Activated B cell treated with CpG ODN at 0.5 μM for 24 hours (primary cell): ENCODE measurements at regions not wholly inside any gene's neighbourhood (a gene's known extent, or its start where the extent isn't known, plus 50 kb on each side); places are given as distances from the start of the nearest gene placed in this dataset.
"Not testable (repeated sequence)": the region's sequence is repeated elsewhere in the genome, so short reads cannot be mapped to it uniquely, and the experiment has no call there.

Source experiments
- ATAC-seq: fragments of 200-7000 bp; cut with Tn5 transposase; one replicate; pipeline ENCODE4 v1.10.0; 2021; ENCODE audit warnings: low read depth, mild to moderate bottlenecking, moderate library complexity
- CTCF ChIA-PET: fragments of 350-600 bp; sonication (Branson Sonifier 250); formaldehyde crosslinking; loops from one replicate; lab custom pipeline; 2021; ENCODE audit warnings: antibody characterized with exemption; lab: Charles Lee
- POLR2A ChIA-PET: fragments of 350-600 bp; sonication (Branson Sonifier 250); formaldehyde crosslinking; loops from one replicate; lab custom pipeline; 2021; ENCODE audit warnings: antibody characterized with exemption; lab: Charles Lee
- DNase-seq: peaks from one replicate; pipeline ENCODE4 v3.0.0; 2022
- H3K27ac Mint-ChIP-seq: one replicate; pipeline ENCODE4 v1.8.0; 2020; ENCODE audit warnings: mixed read lengths
- H3K27me3 Mint-ChIP-seq: one replicate; pipeline ENCODE4 v1.8.0; 2021; ENCODE audit warnings: mixed read lengths
- H3K36me3 Mint-ChIP-seq: one replicate; pipeline ENCODE4 v1.8.0; 2021; ENCODE audit warnings: low read depth, mixed read lengths
- H3K4me1 Mint-ChIP-seq: one replicate; pipeline ENCODE4 v1.8.0; 2021; ENCODE audit warnings: mixed read lengths
- H3K4me3 Mint-ChIP-seq: one replicate; pipeline ENCODE4 v1.8.0; 2020; ENCODE audit warnings: mild to moderate bottlenecking, mixed read lengths
- H3K9me3 Mint-ChIP-seq: one replicate; pipeline ENCODE4 v1.8.0; 2020; ENCODE audit warnings: mixed read lengths
- intact Hi-C: fragments of 100-400 bp; cut with micrococcal nuclease; formaldehyde crosslinking; loops from one replicate; pipeline ENCODE4 v1.15.1; 2024
- TF ChIP-seq, protein P1 (sequence below): fragments of 200-600 bp; IDR thresholded peaks from one replicate; pipeline ENCODE4 v1.8.0; 2022; ENCODE audit warnings: antibody characterized with exemption, mild to moderate bottlenecking

DNA sequence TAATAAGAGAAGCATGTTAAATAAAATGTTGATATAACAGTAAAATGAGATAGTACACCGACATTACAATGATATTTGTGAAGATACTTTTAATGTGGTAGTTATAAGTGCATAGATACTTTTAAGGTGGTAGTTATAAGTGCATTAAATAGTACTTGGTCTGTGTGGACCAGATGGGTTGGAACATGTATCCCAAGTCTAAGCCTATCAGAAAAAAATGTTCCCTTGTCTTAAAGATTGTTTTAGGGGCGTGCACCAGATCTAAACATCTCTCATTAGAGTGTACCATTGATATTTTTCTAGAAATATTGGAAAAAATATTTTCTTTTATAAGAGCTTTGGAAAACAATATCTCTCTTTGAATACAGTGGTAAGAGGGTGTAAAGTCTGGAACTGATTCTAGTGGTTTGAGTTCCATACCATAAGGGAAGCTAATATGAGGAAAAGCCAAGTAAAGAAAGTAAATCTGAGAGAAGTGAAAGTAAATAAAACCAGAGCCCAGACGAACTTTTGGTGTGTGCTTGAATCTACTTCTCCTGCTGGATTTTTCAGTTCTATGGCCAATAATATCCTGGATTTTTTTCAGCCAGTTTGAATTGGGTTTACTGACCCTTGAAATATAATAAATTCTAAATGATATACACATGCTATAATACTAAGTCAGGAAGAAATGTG lies 175.3 kb downstream of the MBL2 start:
- no peak for ATAC-seq
- Mint-ChIP-seq H3K9me3 (no peaks in the 10 kb centered on the region), H3K27me3 (no peaks in the 10 kb centered on the region), H3K4me3 (no peak overlapping the region), H3K27ac (no peak overlapping the region), H3K36me3 (no peaks in the 10 kb centered on the region), H3K4me1 (no peaks in the 10 kb centered on the region)
- POLR2A ChIA-PET = no interaction called here
- CTCF ChIA-PET = no interaction called here
- TF ChIP-seq, protein P1, sequence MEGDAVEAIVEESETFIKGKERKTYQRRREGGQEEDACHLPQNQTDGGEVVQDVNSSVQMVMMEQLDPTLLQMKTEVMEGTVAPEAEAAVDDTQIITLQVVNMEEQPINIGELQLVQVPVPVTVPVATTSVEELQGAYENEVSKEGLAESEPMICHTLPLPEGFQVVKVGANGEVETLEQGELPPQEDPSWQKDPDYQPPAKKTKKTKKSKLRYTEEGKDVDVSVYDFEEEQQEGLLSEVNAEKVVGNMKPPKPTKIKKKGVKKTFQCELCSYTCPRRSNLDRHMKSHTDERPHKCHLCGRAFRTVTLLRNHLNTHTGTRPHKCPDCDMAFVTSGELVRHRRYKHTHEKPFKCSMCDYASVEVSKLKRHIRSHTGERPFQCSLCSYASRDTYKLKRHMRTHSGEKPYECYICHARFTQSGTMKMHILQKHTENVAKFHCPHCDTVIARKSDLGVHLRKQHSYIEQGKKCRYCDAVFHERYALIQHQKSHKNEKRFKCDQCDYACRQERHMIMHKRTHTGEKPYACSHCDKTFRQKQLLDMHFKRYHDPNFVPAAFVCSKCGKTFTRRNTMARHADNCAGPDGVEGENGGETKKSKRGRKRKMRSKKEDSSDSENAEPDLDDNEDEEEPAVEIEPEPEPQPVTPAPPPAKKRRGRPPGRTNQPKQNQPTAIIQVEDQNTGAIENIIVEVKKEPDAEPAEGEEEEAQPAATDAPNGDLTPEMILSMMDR = no peak
- DNase-seq = no peak
- intact Hi-C loops = no loop called here

DNA sequence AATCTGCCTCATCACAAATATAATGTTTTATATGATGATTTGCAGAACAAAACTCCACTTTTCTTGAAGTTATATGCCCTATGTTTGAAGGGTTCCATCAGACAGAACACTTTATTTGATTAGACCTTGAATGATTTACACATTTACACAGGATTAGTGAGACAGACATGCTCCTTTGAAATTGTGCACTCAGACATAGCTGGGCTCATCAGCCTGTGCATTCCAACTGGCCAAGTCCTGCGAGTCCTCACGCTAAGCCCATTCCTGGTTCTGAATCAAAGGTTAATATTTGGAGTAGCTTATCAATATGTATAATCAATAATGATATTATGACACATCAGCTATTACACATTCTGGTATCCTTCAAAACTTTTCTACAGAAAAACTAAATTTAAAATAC lies 173.6 kb downstream of the MBL2 start:
- H3K4me1 Mint-ChIP-seq = no peaks in the 10 kb centered on the region
- ATAC-seq = no peak
- no peak for DNase-seq
- intact Hi-C loops = no loop called here
- ChIA-PET POLR2A (no interaction called here), CTCF (no interaction called here)
- H3K4me3 Mint-ChIP-seq = no peak overlapping the region
- no peak overlapping the region for H3K27ac Mint-ChIP-seq
- TF ChIP-seq, protein P1 = no peak
- no peaks in the 10 kb centered on the region for H3K9me3 Mint-ChIP-seq
- no peaks in the 10 kb centered on the region for H3K36me3 Mint-ChIP-seq
- H3K27me3 Mint-ChIP-seq = no peaks in the 10 kb centered on the region

DNA sequence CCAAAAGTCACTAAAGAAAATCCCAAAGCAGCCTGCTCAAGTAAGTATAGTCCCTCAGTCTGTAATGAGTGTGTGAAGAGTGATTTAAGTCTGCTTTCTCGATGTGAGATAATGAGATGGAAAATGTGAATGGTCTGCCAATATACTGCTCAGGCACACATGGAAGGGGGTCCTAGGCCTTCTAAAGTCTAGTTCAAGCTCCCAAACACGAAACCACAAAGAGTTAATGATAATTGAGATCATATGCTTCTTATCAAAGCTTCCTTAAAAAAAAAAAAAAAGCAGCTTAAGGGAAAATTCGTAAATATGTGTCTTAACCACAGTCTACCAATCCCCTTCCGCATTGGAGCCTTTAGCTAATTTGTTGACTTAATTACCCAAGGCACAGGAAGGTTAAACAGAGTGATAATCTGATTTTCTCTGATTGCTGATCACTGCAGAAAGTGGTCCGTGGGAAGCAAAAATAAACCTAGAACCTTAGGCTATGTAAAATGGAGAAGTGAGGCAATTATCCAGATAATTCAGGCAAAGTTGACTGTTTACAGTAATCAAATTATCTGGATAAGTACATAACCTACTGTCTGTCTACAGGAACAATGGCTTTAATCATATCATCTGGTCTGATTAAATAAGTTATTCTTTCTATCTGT lies 172.9 kb downstream of the MBL2 start:
- CTCF ChIA-PET = no interaction called here

DNA sequence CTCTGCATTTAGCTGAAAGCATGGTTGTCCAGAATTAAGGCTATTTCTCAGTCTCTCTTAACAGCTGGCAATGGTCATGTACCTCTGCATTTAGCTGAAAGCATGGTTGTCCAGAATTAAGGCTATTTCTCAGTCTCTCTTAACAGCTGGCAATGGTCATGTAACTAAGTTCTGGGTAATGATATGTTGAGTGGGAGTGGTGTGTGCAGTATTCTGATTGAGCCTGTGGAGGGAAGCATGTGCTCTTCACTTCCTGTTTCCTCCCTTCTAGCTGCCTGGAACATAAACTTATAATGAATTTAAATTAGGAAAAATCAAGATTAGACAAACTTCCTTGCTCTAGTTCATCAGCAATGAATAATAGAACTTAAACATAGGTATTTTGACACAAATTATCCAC lies 168.5 kb downstream of the MBL2 start:
- intact Hi-C loops, CTCF ChIA-PET, POLR2A ChIA-PET, H3K4me1 Mint-ChIP-seq, H3K36me3 Mint-ChIP-seq, H3K9me3 Mint-ChIP-seq, ATAC-seq, DNase-seq, H3K27me3 Mint-ChIP-seq, H3K27ac Mint-ChIP-seq, H3K4me3 Mint-ChIP-seq: not testable (repeated sequence)

More for the DNA sequence above, 172.9 kb downstream of the MBL2 start:
- TF ChIP-seq, protein P1 = no peak
- Mint-ChIP-seq H3K4me3 (no peak overlapping the region), H3K27me3 (no peaks in the 10 kb centered on the region), H3K9me3 (no peaks in the 10 kb centered on the region), H3K36me3 (no peaks in the 10 kb centered on the region), H3K4me1 (no peaks in the 10 kb centered on the region), H3K27ac (no peak overlapping the region)
- intact Hi-C loops = no loop called here
- POLR2A ChIA-PET = interaction anchor here (0.5 kb wide), 1 partner anchor 20 kb away, joined by 3 read pairs; no protein-coding TSS in a partner anchor
- DNase-seq (no peak), ATAC-seq (no peak)

DNA sequence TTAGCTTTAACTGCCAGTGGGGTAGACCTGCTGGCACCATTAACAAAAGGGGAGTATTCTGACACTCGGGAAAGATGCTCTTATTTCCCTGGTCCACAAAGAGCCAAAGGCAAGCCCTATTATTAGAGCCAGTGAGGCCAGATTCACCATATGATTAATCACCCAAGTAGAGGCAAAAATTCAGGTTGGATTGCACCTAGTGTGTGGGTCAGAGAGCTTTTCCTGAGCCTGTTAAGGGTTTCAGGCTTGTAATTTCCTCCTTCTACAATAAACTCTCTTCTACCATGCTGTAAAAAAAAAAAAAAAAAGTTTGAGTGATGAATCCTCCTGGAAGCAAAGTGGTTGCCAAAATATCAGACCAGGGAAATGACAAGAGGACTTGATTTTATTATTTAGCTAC lies 163.5 kb downstream of the MBL2 start:
- H3K27ac Mint-ChIP-seq = no peak overlapping the region
- no peaks in the 10 kb centered on the region for H3K36me3 Mint-ChIP-seq
- no peaks in the 10 kb centered on the region for H3K4me1 Mint-ChIP-seq
- intact Hi-C loops = no loop called here
- CTCF ChIA-PET = no interaction called here
- no peak overlapping the region for H3K4me3 Mint-ChIP-seq
- TF ChIP-seq, protein P1 = no peak
- DNase-seq (no peak), ATAC-seq (no peak)
- peaks cover 2% of the 10 kb centered on the region for H3K9me3 Mint-ChIP-seq
- POLR2A ChIA-PET = no interaction called here
- no peaks in the 10 kb centered on the region for H3K27me3 Mint-ChIP-seq
